ENCODE measurements at regions not wholly inside any gene's neighbourhood (a gene's known extent, or its start where the extent isn't known, plus 50 kb on each side); places are given as distances from the start of the nearest gene placed in this dataset.

DNA sequence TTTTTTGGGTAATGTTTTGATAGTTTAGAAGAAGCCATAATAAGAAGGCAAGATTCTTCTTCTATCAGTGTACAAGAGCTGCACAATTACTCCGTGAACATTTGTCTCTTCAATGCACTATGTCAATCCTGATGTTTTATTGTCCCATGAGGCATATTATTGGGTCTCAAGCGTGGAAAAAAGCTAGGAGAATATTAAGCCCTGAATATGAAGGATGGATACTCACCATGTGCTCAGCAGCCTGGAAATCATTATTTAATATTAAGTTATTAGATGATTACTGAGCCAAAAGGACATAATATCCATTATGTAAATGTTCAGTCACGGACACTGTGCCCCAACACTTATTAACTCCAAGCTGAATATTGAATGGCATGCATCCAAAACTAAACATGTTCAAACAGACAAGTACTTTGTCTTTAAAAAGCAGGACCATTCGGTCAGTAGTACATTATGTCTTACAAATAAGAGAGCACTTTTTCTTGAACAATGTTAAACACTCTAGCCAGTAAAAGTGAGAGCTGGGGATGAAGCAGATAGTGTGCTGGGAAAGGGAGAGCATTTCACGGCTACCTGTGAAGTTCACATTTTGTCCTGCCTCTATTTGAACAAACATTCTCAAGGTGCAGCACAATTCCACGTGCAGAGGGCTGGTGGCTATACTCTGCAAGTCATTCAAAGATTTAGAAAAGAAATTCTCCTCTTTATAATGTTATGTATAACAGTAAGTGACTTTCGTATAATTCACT lies 70.6 kb upstream of the CNR1 start:
- TF ChIP-seq CTCF (IDR thresholded peaks at IDR 0.05) (no peak), EZH2 (IDR thresholded peaks at IDR 0.05; ENCODE audit: borderline replicate concordance, insufficient read depth, low read depth, low read length, poor library complexity, severe bottlenecking) (no peak)

All from B cell (primary cell).